ENCODE measurements at regions not wholly inside any gene's neighbourhood (a gene's known extent, or its start where the extent isn't known, plus 50 kb on each side); places are given as distances from the start of the nearest gene placed in this dataset.
"Not testable (repeated sequence)": the region's sequence is repeated elsewhere in the genome, so short reads cannot be mapped to it uniquely, and the experiment has no call there.

- TF ChIP-seq, protein P1, sequence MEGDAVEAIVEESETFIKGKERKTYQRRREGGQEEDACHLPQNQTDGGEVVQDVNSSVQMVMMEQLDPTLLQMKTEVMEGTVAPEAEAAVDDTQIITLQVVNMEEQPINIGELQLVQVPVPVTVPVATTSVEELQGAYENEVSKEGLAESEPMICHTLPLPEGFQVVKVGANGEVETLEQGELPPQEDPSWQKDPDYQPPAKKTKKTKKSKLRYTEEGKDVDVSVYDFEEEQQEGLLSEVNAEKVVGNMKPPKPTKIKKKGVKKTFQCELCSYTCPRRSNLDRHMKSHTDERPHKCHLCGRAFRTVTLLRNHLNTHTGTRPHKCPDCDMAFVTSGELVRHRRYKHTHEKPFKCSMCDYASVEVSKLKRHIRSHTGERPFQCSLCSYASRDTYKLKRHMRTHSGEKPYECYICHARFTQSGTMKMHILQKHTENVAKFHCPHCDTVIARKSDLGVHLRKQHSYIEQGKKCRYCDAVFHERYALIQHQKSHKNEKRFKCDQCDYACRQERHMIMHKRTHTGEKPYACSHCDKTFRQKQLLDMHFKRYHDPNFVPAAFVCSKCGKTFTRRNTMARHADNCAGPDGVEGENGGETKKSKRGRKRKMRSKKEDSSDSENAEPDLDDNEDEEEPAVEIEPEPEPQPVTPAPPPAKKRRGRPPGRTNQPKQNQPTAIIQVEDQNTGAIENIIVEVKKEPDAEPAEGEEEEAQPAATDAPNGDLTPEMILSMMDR (IDR thresholded peaks at IDR 0.05; ENCODE audit: low read depth, low read length): no peak
- POLR2A ChIA-PET: no interaction called here
- H3K27me3 ChIP-seq (ENCODE audit: control insufficient read depth, insufficient read depth, low read length): no peaks in the 10 kb centered on the region
- DNase-seq (ENCODE audit: low read depth, low spot score): no peak
- H3K9me3 ChIP-seq (ENCODE audit: control insufficient read depth, insufficient read depth, low read length): peaks cover 66% of the 10 kb centered on the region
- CTCF ChIA-PET: no interaction called here
- no peak overlapping the region for H3K4me3 ChIP-seq (ENCODE audit: low read depth, low read length)
- H3K27ac ChIP-seq (ENCODE audit: low read depth, low read length): no peak overlapping the region
Observed at GRCh38 chr7:63047546-63047945, 951.1 kb upstream of the ZNF722 start.

DNA sequence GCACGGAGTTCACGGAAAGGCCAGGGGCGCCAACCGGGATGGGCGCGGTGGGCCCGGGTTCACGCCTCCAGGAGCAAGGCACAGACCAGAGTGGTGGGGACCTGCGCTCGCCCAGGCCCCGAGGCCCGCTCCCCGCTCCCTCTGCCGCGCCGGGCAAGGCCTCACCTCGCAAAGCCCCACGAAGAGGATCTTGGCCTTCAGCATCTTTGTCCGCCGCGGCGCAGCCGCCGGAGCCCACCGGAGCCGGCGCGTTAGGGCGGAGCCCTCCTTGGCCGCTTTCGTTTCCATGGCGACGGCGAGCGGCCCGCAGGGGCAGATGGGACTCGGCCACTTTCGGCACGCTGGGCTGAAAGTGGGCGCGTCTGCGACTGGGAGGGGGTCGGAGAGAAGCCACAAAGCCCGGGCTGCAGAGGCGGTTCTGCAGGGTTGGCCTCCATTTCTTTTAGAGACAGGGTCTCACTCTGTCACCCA is 944.4 kb upstream of the ZNF722 start:
- peaks cover 68% of the 10 kb centered on the region for H3K9me3 ChIP-seq (ENCODE audit: control insufficient read depth, insufficient read depth, low read length)
- DNase-seq (ENCODE audit: low read depth, low spot score): no peak
- H3K27me3 ChIP-seq (ENCODE audit: control insufficient read depth, insufficient read depth, low read length): no peaks in the 10 kb centered on the region
- POLR2A ChIA-PET: no interaction called here
- H3K4me3 ChIP-seq (ENCODE audit: low read depth, low read length): no peak overlapping the region
- TF ChIP-seq, protein P1 (IDR thresholded peaks at IDR 0.05; ENCODE audit: low read depth, low read length): no peak
- H3K27ac ChIP-seq (ENCODE audit: low read depth, low read length): no peak overlapping the region
- CTCF ChIA-PET: no interaction called here

GRCh38 chr7:63057265-63057664 is 941.4 kb upstream of the ZNF722 start:
- H3K4me3 ChIP-seq (ENCODE audit: low read depth, low read length): no peak overlapping the region
- CTCF ChIA-PET: no interaction called here
- H3K9me3 ChIP-seq (ENCODE audit: control insufficient read depth, insufficient read depth, low read length): peaks cover 67% of the 10 kb centered on the region
- H3K27ac ChIP-seq (ENCODE audit: low read depth, low read length): no peak overlapping the region
- TF ChIP-seq, protein P1 (IDR thresholded peaks at IDR 0.05; ENCODE audit: low read depth, low read length): no peak
- POLR2A ChIA-PET: no interaction called here
- H3K27me3 ChIP-seq (ENCODE audit: control insufficient read depth, insufficient read depth, low read length): no peaks in the 10 kb centered on the region
- no peak for DNase-seq (ENCODE audit: low read depth, low spot score)

GRCh38 chr7:63060701-63061100 is 937.9 kb upstream of the ZNF722 start:
- H3K9me3 ChIP-seq (ENCODE audit: control insufficient read depth, insufficient read depth, low read length): peaks cover 43% of the 10 kb centered on the region
- DNase-seq (ENCODE audit: low read depth, low spot score); POLR2A ChIA-PET; H3K27me3 ChIP-seq (ENCODE audit: control insufficient read depth, insufficient read depth, low read length); CTCF ChIA-PET; H3K4me3 ChIP-seq (ENCODE audit: low read depth, low read length); H3K27ac ChIP-seq (ENCODE audit: low read depth, low read length): not testable (repeated sequence)

- POLR2A ChIA-PET: no interaction called here
- Histone ChIP-seq H3K4me3 (ENCODE audit: low read depth, low read length) (no peak overlapping the region), H3K27ac (ENCODE audit: low read depth, low read length) (no peak overlapping the region), H3K9me3 (ENCODE audit: control insufficient read depth, insufficient read depth, low read length) (peaks cover 26% of the 10 kb centered on the region), H3K27me3 (ENCODE audit: control insufficient read depth, insufficient read depth, low read length) (no peaks in the 10 kb centered on the region)
- TF ChIP-seq, protein P1 (IDR thresholded peaks at IDR 0.05; ENCODE audit: low read depth, low read length): no peak
- DNase-seq (ENCODE audit: low read depth, low spot score): no peak
- CTCF ChIA-PET: no interaction called here
Observed at GRCh38 chr7:63065684-63066083, 933.0 kb upstream of the ZNF722 start.

DNA sequence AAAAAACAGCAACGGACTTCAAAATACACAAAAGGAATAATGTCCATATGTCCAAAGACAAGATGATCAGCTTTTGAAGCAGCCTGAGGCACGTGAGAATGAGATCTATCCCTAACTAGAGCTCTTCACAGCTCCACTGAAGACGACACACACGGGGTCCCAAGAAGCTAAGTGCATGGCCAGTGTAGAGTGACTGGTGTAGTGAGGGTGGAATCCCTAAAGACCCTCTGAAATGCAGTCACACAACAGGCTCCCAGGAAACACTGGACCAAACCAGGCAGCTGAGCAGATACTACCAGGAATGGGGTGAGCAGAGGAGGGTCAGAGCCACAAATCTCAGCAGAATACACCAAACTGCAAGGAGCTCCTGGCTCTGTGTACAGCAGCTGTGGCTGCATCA is 932.4 kb upstream of the ZNF722 start:
- peaks cover 31% of the 10 kb centered on the region for H3K9me3 ChIP-seq (ENCODE audit: control insufficient read depth, insufficient read depth, low read length)
- CTCF ChIA-PET; H3K27me3 ChIP-seq (ENCODE audit: control insufficient read depth, insufficient read depth, low read length); POLR2A ChIA-PET; DNase-seq (ENCODE audit: low read depth, low spot score); H3K4me3 ChIP-seq (ENCODE audit: low read depth, low read length); H3K27ac ChIP-seq (ENCODE audit: low read depth, low read length): not testable (repeated sequence)

All from AG04450 (cell line).